Hematopoietic multipotent progenitor cell (in vitro differentiated cells): ENCODE measurements at regions not wholly inside any gene's neighbourhood (a gene's known extent, or its start where the extent isn't known, plus 50 kb on each side); places are given as distances from the start of the nearest gene placed in this dataset. TPM values are rescaled to one million over a fixed set of nuclear protein-coding genes. Genes with fewer than 3 reads are reported as not detected.
"Not testable (repeated sequence)": the region's sequence is repeated elsewhere in the genome, so short reads cannot be mapped to it uniquely, and the experiment has no call there.

ENCODE experiments used
- DNase-seq, 3 donors: peaks; one replicate each; pipeline ENCODE4 v3.0.0-alpha.2; 2011 to 2015; ENCODE audit warnings: low read depth in 2 of 3, low spot score in 2 of 3
- small RNA-seq: library from RNA; depleted of rRNA; stranded (forward); fragments of <200 nt; gene quantifications from one replicate; pipeline ENCODE3, GENCODE V24; 2012

GRCh38 chr13:61531383-61532065 lies 115.9 kb upstream of the PCDH20 start:
- DNase-seq: no peak

DNA sequence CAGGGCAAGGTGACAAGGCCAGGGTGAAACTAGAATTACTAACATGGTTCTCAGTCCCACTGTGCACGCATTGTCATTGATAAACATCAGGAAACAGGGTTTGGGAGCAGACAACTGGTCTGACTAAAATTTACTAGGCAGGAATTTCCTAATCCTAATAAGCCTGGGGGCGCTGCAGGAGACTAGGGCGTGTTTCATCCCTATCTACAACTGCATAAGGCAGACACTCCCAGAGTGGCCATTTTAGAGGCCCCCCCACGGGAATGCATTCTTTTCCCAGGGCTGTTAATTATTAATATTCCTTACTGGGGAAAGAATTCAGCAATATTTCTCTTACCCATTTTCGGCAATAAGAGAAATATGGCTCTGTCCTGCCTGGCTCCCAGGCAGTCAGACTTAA lies 103.6 kb upstream of the PCDH20 start:
- not testable (repeated sequence) for DNase-seq

DNA sequence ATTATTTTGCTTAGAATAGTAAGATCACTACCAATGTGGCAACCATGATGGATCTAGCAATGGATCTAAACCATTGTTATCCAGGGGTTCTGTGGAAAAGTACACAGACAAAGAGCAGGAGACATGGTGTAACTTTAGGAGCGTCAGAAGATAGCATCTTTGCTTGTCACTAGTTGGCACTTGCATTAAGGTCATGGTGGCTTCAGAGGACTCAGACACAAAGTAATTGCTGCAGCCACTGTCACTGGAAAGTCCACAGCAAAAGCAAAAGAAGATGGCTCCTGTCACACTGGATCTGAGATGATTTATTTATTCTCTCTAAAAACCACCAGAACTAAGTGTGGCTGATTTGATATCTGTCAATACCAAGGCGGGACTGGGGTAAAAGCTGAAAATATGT lies 93.3 kb upstream of the PCDH20 start:
- no peak for DNase-seq

DNA sequence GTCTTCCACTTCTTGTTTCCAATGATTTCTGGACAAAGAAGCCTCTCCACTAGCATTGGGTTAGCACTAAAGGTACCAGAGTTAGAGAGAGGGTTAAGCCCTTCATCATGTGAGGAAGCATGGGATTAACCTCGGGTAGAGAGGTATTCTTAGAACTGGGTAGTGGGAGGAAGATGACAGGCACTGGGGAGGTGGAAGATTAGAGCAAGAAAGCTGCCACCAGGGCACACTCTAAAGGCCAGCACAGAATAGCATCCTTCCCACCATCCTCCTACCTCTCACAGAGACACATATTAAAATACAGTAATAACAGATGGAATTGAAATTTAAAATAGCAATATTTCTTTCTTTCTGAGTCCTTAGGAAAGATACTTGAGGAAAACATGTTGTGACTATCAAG lies 84.5 kb upstream of the PCDH20 start:
- DNase-seq: no peak

DNA sequence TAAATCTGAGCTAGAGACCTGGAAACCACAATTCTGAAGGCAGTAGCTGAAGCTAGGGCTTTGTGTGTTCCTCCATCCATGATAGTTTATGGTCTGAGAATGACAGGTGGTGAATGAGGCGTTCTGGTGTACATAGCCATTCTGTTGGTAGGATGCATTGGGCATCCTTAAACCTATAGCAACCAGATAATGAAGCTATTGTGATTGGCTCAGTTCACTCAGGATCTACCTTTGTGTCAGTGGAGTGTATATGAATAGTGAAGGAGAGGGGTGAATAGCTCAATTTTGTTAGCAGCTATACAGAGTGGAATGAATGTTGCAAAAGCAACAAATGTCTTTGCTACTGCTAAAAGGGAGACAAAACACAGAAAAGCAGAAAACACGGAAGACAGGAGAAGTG lies 80.0 kb upstream of the PCDH20 start:
- no peak for DNase-seq

DNA sequence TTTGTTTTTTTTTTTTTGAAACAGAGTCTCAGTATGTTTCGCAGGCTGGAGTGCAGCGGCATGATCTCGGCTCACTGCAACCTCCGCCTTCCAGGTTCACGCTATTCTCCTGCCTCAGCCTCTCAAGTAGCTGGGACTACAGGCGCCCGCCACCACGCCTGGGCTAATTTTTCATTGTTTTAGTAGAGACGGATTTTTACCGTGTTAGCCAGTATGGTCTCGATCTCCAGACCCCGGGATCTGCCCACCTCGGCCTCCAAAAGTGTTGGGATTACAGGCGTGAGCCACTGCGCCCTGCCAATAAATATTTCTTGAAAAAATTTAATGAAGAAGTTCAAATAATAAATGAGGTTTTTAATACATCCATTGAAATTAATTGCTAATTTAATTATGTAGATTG lies 77.9 kb upstream of the PCDH20 start:
- DNase-seq: not testable (repeated sequence)

- no peak for DNase-seq
These were observed 70.8 kb upstream of the PCDH20 start for GRCh38 chr13:61486496-61486895.

DNA sequence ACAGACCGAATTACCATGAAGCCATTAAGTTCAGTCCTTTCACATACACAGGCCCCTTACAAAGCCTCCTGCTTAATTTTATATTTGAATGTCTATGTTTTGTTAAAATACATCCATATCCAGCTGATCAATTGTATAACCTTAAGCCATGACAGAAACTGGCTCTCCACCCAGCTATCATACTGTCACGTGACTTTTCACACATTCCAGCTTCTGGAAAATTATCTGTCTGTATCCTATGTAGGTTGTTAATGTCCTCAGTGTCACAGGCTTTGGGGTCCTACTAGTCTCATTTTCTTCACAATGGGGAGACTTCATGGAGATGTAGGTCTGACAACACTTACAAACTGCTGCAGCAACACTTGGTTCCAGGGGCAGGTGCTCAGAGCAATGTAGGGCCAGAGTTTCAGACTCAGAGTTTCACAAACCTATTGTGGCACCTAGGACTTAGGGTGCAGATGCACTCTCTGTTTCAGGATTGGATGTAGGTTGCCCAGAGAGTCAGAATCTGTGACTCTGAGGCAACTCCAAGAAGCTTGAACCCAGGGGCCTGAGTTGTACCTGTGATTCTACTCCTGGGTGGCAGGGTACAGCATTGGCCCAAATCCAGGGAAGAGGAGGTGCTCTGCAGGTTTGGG lies 69.6 kb upstream of the PCDH20 start:
- DNase-seq: no peak

GRCh38 chr13:61477619-61478018 lies 62.0 kb upstream of the PCDH20 start:
- no peak for DNase-seq

DNA sequence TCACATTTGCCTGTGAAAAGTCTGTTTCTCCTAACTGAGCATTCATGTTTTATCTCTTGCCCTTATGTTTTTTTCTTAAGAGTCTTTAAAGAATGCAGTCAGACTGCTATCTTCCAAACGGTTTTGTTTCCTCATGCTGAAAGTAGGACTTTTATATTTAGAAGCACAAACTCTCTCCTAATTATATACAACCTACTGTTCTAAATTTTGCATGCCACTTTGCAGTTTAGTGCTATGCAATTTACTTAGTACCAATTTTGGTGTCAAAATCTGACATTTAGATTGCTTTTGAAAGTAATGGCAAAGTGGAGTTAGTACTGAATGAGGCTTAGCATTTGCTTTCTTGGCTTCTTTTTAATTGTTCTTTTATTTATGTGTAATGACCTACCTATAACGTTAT lies 55.1 kb upstream of the PCDH20 start:
- DNase-seq: no peak

- no peak for DNase-seq
These were observed 50.6 kb upstream of the PCDH20 start for GRCh38 chr13:61466280-61466679.

Small RNAs in the stretch of these regions (small RNA-seq; reads per million reads assigned to genes)
- gene AL353765.1: not detected
- not detected for gene AL356102.1
- not detected for gene MIR4704
- gene MIR548X2: not detected
- gene RNU6-81P: not detected
